H1 (cell line): ENCODE measurements at regions not wholly inside any gene's neighbourhood (a gene's known extent, or its start where the extent isn't known, plus 50 kb on each side); places are given as distances from the start of the nearest gene placed in this dataset.

Experiments
- CTCF ChIA-PET: fragments of 300-600 bp; sonication (Branson Sonifier 250); formaldehyde crosslinking; loops from one replicate; lab custom pipeline; 2021; ENCODE audit not compliant: partially characterized antibody; lab: Charles Lee
- POLR2A ChIA-PET: fragments of 300-600 bp; sonication (Branson Sonifier 250); formaldehyde crosslinking; loops from one replicate; lab custom pipeline; 2021; ENCODE audit warnings: inconsistent platforms; ENCODE audit not compliant: partially characterized antibody; lab: Charles Lee
- DNase-seq, 2 experiments: peaks; one replicate each; pipeline versions ENCODE4 v3.0.0 to v3.0.0-alpha.2; 2010 to 2022; ENCODE audit warnings: low spot score in 2 of 2, low read depth in 1 of 2, mixed read lengths in 1 of 2
- FAIRE-seq: peaks from 2 replicates; lab custom pipeline; 2011; peaks lifted over from hg19 to GRCh38; lab: Jason Lieb, UNC
- H2AFZ ChIP-seq: 2 replicates; pipeline ENCODE4 v1.8.1; 2012; ENCODE audit warnings: low read length, inconsistent platforms
- H2AK5ac ChIP-seq: 2 replicates; pipeline ENCODE4 v1.6.1; 2013; ENCODE audit warnings: low read depth, low read length
- H2BK120ac ChIP-seq: replicated peaks from 2 replicates; pipeline ENCODE3; 2013; ENCODE audit warnings: low read depth, low read length, inconsistent platforms
- H2BK12ac ChIP-seq: 2 replicates; pipeline ENCODE4 v1.6.1; 2013; ENCODE audit warnings: low read depth, low read length
- H2BK15ac ChIP-seq: 2 replicates; pipeline ENCODE4 v1.6.1; 2013; ENCODE audit warnings: low read length
- H2BK20ac ChIP-seq: 2 replicates; pipeline ENCODE4 v1.6.1; 2013; ENCODE audit warnings: low read length
- H2BK5ac ChIP-seq: 2 replicates; pipeline ENCODE4 v1.6.1; 2013; ENCODE audit warnings: low read depth, low read length
- H3K14ac ChIP-seq: 2 replicates; pipeline ENCODE4 v1.6.1; 2013; ENCODE audit warnings: inconsistent platforms; ENCODE audit not compliant: insufficient read length
- H3K18ac ChIP-seq: 2 replicates; pipeline ENCODE4 v1.6.1; 2013; ENCODE audit warnings: low read length; ENCODE audit errors: extremely low read depth
- H3K23ac ChIP-seq: 2 replicates; pipeline ENCODE4 v1.6.1; 2013; ENCODE audit warnings: inconsistent platforms; ENCODE audit not compliant: insufficient read length
- H3K23me2 ChIP-seq: 2 replicates; pipeline ENCODE4 v1.6.1; 2013; ENCODE audit warnings: low read depth, low read length
- H3K27ac ChIP-seq: 2 replicates; pipeline ENCODE4 v1.6.1; 2011; ENCODE audit warnings: low read depth, low read length, inconsistent platforms
- H3K27me3 ChIP-seq, 4 experiments: replicated peaks in 1 of 4; 1 replicate in 1 of 4; 2 replicates in 3 of 4; pipeline versions ENCODE4 v1.6.1 to v1.8.1; 2011 to 2013; ENCODE audit warnings: low read length in 3 of 4, mild to moderate bottlenecking in 3 of 4, inconsistent platforms in 2 of 4, mixed read lengths in 2 of 4, moderate library complexity in 1 of 4; ENCODE audit not compliant: control insufficient read depth in 3 of 4, insufficient read depth in 3 of 4; ENCODE audit errors: extremely low read depth in 1 of 4
- H3K36me3 ChIP-seq, 4 experiments: 2 replicates each; pipeline versions ENCODE4 v1.6.1 to v1.8.1; 2011 to 2013; ENCODE audit warnings: mild to moderate bottlenecking in 4 of 4, low read length in 3 of 4, moderate library complexity in 2 of 4, control low read depth in 1 of 4, inconsistent platforms in 1 of 4; ENCODE audit not compliant: insufficient read depth in 4 of 4, control insufficient read depth in 2 of 4
- H3K4ac ChIP-seq: replicated peaks from 2 replicates; pipeline ENCODE3; 2013; ENCODE audit warnings: low read length, low read depth, mixed read lengths, inconsistent platforms; ENCODE audit not compliant: insufficient read length
- H3K4me1 ChIP-seq, 4 experiments: replicated peaks in 1 of 4; 1 replicate in 1 of 4; 2 replicates in 3 of 4; pipeline versions ENCODE4 v1.6.1 to v1.8.1; 2011 to 2013; ENCODE audit warnings: low read length in 3 of 4, inconsistent platforms in 2 of 4, mixed read lengths in 1 of 4; ENCODE audit not compliant: insufficient read depth in 4 of 4, control insufficient read depth in 3 of 4
- H3K4me2 ChIP-seq, 2 experiments: 2 replicates each; pipeline versions ENCODE4 v1.6.1 to v1.8.1; 2011 to 2013; ENCODE audit warnings: low read depth in 2 of 2, low read length in 2 of 2, control low read depth in 1 of 2, inconsistent platforms in 1 of 2, mild to moderate bottlenecking in 1 of 2; ENCODE audit not compliant: insufficient read depth in 1 of 2
- H3K4me3 ChIP-seq, 4 experiments: fragments of 200-600, 300-600 bp in 1 of 4; sonication (generic), shearing (Covaris generic), sonication (Bioruptor Twin) in 1 of 4; 2 replicates each; pipeline versions ENCODE4 v1.5.1 to v1.8.1; 2011 to 2016; ENCODE audit warnings: low read length in 4 of 4, low read depth in 3 of 4, control low read depth in 2 of 4, inconsistent platforms in 2 of 4, mild to moderate bottlenecking in 2 of 4, mixed read lengths in 1 of 4, moderate library complexity in 1 of 4; ENCODE audit not compliant: insufficient read depth in 2 of 4; ENCODE audit errors: extremely low read depth in 1 of 4
- H3K56ac ChIP-seq: replicated peaks from 2 replicates; pipeline ENCODE3; 2013; ENCODE audit warnings: low read depth, mild to moderate bottlenecking, mixed read lengths, low read length, inconsistent platforms; ENCODE audit not compliant: insufficient read length
- H3K79me1 ChIP-seq: 2 replicates; pipeline ENCODE4 v1.6.1; 2013; ENCODE audit warnings: low read depth, low read length, control low read depth
- H3K79me2 ChIP-seq, 2 experiments: 2 replicates each; pipeline versions ENCODE4 v1.6.1 to v1.8.1; 2012 to 2013; ENCODE audit warnings: low read length in 2 of 2, mild to moderate bottlenecking in 2 of 2, inconsistent platforms in 1 of 2; ENCODE audit not compliant: insufficient read depth in 2 of 2, control insufficient read depth in 1 of 2
- H3K9ac ChIP-seq, 4 experiments: replicated peaks in 1 of 4; 1 replicate in 1 of 4; 2 replicates in 3 of 4; pipeline versions ENCODE4 v1.6.1 to v1.8.1; 2011 to 2013; ENCODE audit warnings: low read depth in 3 of 4, low read length in 3 of 4, control low read depth in 2 of 4, mild to moderate bottlenecking in 2 of 4, moderate library complexity in 2 of 4, inconsistent platforms in 1 of 4; ENCODE audit errors: extremely low read depth in 1 of 4
- H3K9me3 ChIP-seq, 2 experiments: 2 replicates each; pipeline versions ENCODE4 v1.6.1 to v1.8.1; 2012 to 2013; ENCODE audit warnings: mild to moderate bottlenecking in 2 of 2, moderate library complexity in 2 of 2, control low read depth in 1 of 2, inconsistent platforms in 1 of 2, low read depth in 1 of 2, low read length in 1 of 2, mixed read lengths in 1 of 2; ENCODE audit not compliant: insufficient read depth in 2 of 2
- H4K20me1 ChIP-seq, 2 experiments: replicated peaks in 1 of 2; 2 replicates each; pipeline versions ENCODE3 to v1.8.1; 2011 to 2013; ENCODE audit warnings: inconsistent platforms in 2 of 2, low read length in 2 of 2, mild to moderate bottlenecking in 1 of 2; ENCODE audit not compliant: insufficient read depth in 2 of 2, control insufficient read depth in 1 of 2
- H4K5ac ChIP-seq: 2 replicates; pipeline ENCODE4 v1.6.1; 2013; ENCODE audit warnings: low read length, low read depth, mixed read lengths, inconsistent platforms; ENCODE audit not compliant: insufficient read length
- H4K8ac ChIP-seq: 2 replicates; pipeline ENCODE4 v1.8.0; 2013; ENCODE audit warnings: mild to moderate bottlenecking, moderate library complexity, low read length, inconsistent platforms; ENCODE audit not compliant: insufficient read depth; ENCODE audit errors: extremely low read depth
- H4K91ac ChIP-seq: replicated peaks from 2 replicates; pipeline ENCODE3; 2013; ENCODE audit warnings: low read length, mixed read lengths, inconsistent platforms; ENCODE audit not compliant: insufficient read length
- BACH1 ChIP-seq: IDR thresholded peaks from 2 replicates; pipeline ENCODE4 v1.6.1; 2012; ENCODE audit warnings: low read length, improper control_type of control experiment
- BCL11A ChIP-seq, 2 experiments: IDR thresholded peaks; one replicate each; pipeline ENCODE4 v1.6.1; 2011; ENCODE audit warnings: low read depth in 2 of 2, low read length in 2 of 2, mild to moderate bottlenecking in 2 of 2
- CEBPB ChIP-seq: IDR thresholded peaks from 2 replicates; pipeline ENCODE4 v1.6.1; 2012; ENCODE audit warnings: low read depth, low read length
- CTBP2 ChIP-seq: IDR thresholded peaks from 2 replicates; pipeline ENCODE4 v1.7.0; 2011; ENCODE audit warnings: borderline replicate concordance, mild to moderate bottlenecking, moderate library complexity, mixed read lengths, low read length; ENCODE audit not compliant: insufficient read depth, insufficient read length
- EP300 ChIP-seq, 2 experiments: IDR thresholded peaks; 1 replicate in 1 of 2; 2 replicates in 1 of 2; pipeline ENCODE4 v1.6.1; 2011 to 2012; ENCODE audit warnings: low read depth in 2 of 2, low read length in 2 of 2, mild to moderate bottlenecking in 2 of 2, borderline replicate concordance in 1 of 2, inconsistent platforms in 1 of 2, moderate library complexity in 1 of 2
- FOSL1 ChIP-seq: IDR thresholded peaks from 2 replicates; pipeline ENCODE4 v1.6.1; 2011; ENCODE audit warnings: mild to moderate bottlenecking, low read depth, low read length, moderate library complexity; ENCODE audit not compliant: insufficient read depth
- GTF2F1 ChIP-seq: IDR thresholded peaks from 2 replicates; pipeline ENCODE4 v1.6.1; 2012; ENCODE audit warnings: low read depth, low read length, improper control_type of control experiment, borderline replicate concordance
- KDM1A ChIP-seq: fragments of 200-600, 300-600 bp; sonication (generic); IDR thresholded peaks from 2 replicates; pipeline ENCODE4 v1.7.1; 2016; ENCODE audit warnings: mild to moderate bottlenecking, low read length, borderline replicate concordance
- RFX5 ChIP-seq: IDR thresholded peaks from 2 replicates; pipeline ENCODE4 v1.6.1; 2011; ENCODE audit warnings: low read depth, low read length, improper control_type of control experiment, borderline replicate concordance
- SIX5 ChIP-seq: IDR thresholded peaks from 2 replicates; pipeline ENCODE4 v1.6.1; 2011; ENCODE audit warnings: mild to moderate bottlenecking, low read depth, low read length
- SRF ChIP-seq: IDR thresholded peaks from 2 replicates; pipeline ENCODE4 v1.6.1; 2011; ENCODE audit warnings: mild to moderate bottlenecking, low read depth, low read length, moderate library complexity
- TAF7 ChIP-seq: optimal IDR thresholded peaks from 2 replicates; pipeline ENCODE3; 2011; ENCODE audit warnings: low read depth, mild to moderate bottlenecking, inconsistent platforms, low read length, moderate library complexity, borderline replicate concordance
- ZNF274 ChIP-seq: IDR thresholded peaks from 2 replicates; pipeline ENCODE4 v1.7.0; 2012; ENCODE audit warnings: low read length, borderline replicate concordance; ENCODE audit errors: extremely low read depth
- WGBS, 2 experiments: shearing (Covaris generic) in 1 of 2; methylation state at CpG; one replicate each; pipeline versions ENCODE4 v1.1.6 to v1.1.7; 2013 to 2015; ENCODE audit warnings: low lambda C conversion rate in 2 of 2, mixed read lengths in 2 of 2, inconsistent platforms in 1 of 2, low coverage in 1 of 2, missing lambda C conversion rate in 1 of 2; ENCODE audit not compliant: insufficient replicate concordance in 2 of 2, insufficient coverage in 1 of 2, insufficient read length in 1 of 2; ENCODE audit errors: extremely low coverage in 1 of 2, missing lambda C conversion rate in 1 of 2; 5-methylcytosine and 5-hydroxymethylcytosine counted together
- TF ChIP-seq, protein P1 (sequence below): IDR thresholded peaks from 2 replicates; pipeline ENCODE4 v1.6.1; 2012; ENCODE audit warnings: inconsistent platforms

GRCh38 chrX:34509394-34509793 lies 147.7 kb downstream of the TMEM47 start:
- Histone ChIP-seq H3K4me2 (no peak overlapping the region), H2BK5ac (no peak overlapping the region), H4K5ac (no peak overlapping the region), H4K20me1 (no peaks in the 10 kb centered on the region), H2AFZ (no peak overlapping the region), H2BK20ac (no peak overlapping the region), H3K23ac (no peak overlapping the region), H3K79me1 (no peaks in the 10 kb centered on the region), H3K4ac (no peak overlapping the region), H3K27ac (no peak overlapping the region), H3K36me3 (no peaks in the 10 kb centered on the region), H3K56ac (no peak overlapping the region), H2BK120ac (no peak overlapping the region), H3K23me2 (no peaks in the 10 kb centered on the region), H4K91ac (no peak overlapping the region), H3K9me3 (no peaks in the 10 kb centered on the region), H4K8ac (no peak overlapping the region), H3K79me2 (no peaks in the 10 kb centered on the region)
- FAIRE-seq: no peak
- POLR2A ChIA-PET: no interaction called here
- CTCF ChIA-PET: no interaction called here
- DNase-seq: no peak
- TF ChIP-seq BCL11A (IDR thresholded peaks at IDR 0.05; ENCODE audit: low read depth in 2 of 2, low read length in 2 of 2): no peak
- no peak for TF ChIP-seq EP300 (IDR thresholded peaks at IDR 0.05; ENCODE audit: borderline replicate concordance in 1 of 2, low read depth in 2 of 2, low read length in 2 of 2)
- no peak for TF ChIP-seq FOSL1
- TF ChIP-seq KDM1A: no peak
- no peak for TF ChIP-seq CEBPB
- TF ChIP-seq RFX5: no peak
- no peak for TF ChIP-seq ZNF274
- TF ChIP-seq, protein P1, sequence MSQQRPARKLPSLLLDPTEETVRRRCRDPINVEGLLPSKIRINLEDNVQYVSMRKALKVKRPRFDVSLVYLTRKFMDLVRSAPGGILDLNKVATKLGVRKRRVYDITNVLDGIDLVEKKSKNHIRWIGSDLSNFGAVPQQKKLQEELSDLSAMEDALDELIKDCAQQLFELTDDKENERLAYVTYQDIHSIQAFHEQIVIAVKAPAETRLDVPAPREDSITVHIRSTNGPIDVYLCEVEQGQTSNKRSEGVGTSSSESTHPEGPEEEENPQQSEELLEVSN: no peak
- no peak for TF ChIP-seq GTF2F1
- TF ChIP-seq CTBP2: no peak
- TF ChIP-seq SRF: no peak
- TF ChIP-seq BACH1: no peak
- TF ChIP-seq SIX5: no peak
- no peak for TF ChIP-seq TAF7
- TF ChIP-seq, all 59 proteins: peak for 0
- Histone ChIP-seq H3K4me3 (no peak overlapping the region), H2BK15ac (no peak overlapping the region), H3K18ac (no peak overlapping the region), H2AK5ac (no peak overlapping the region), H3K27me3 (no peaks in the 10 kb centered on the region), H3K4me1 (no peaks in the 10 kb centered on the region), H3K14ac (no peak overlapping the region), H3K9ac (no peak overlapping the region), H2BK12ac (no peak overlapping the region)
- WGBS, 2 experiments: 92% methylated on average over 5 of the region's 5 CpGs; no CpG with 5 or more reads in 1 of the 2 experiments
